H9 (cell line): ENCODE measurements at regions not wholly inside any gene's neighbourhood (a gene's known extent, or its start where the extent isn't known, plus 50 kb on each side); places are given as distances from the start of the nearest gene placed in this dataset.

ENCODE experiments used
- DNase-seq: peaks from one replicate; pipeline ENCODE4 v3.0.0-alpha.2; 2017
- H2AFZ ChIP-seq: one replicate; pipeline ENCODE4 v1.6.1; 2013; ENCODE audit warnings: mild to moderate bottlenecking, low read length, control low read depth, moderate library complexity
- H2AK5ac ChIP-seq: 2 replicates; pipeline ENCODE4 v1.6.1; 2013; ENCODE audit warnings: low read length, control low read depth, mixed read lengths; ENCODE audit not compliant: insufficient read length
- H2BK120ac ChIP-seq: one replicate; pipeline ENCODE4 v1.6.1; 2013; ENCODE audit warnings: low read depth, mild to moderate bottlenecking, low read length, control low read depth, inconsistent platforms; ENCODE audit not compliant: poor library complexity, severe bottlenecking
- H2BK12ac ChIP-seq: 2 replicates; pipeline ENCODE4 v1.6.1; 2013; ENCODE audit warnings: low read length, control low read depth, mixed read lengths, low read depth; ENCODE audit not compliant: insufficient read length
- H2BK15ac ChIP-seq: 2 replicates; pipeline ENCODE4 v1.6.1; 2013; ENCODE audit warnings: low read depth, low read length, control low read depth
- H2BK20ac ChIP-seq: one replicate; pipeline ENCODE4 v1.6.1; 2013; ENCODE audit warnings: low read depth, mild to moderate bottlenecking, low read length, control low read depth, inconsistent platforms; ENCODE audit not compliant: poor library complexity, severe bottlenecking
- H2BK5ac ChIP-seq: 2 replicates; pipeline ENCODE4 v1.6.1; 2013; ENCODE audit warnings: low read length, control low read depth, mixed read lengths; ENCODE audit not compliant: insufficient read length
- H3K14ac ChIP-seq: 2 replicates; pipeline ENCODE4 v1.6.1; 2013; ENCODE audit warnings: low read length, control low read depth; ENCODE audit not compliant: insufficient read depth
- H3K18ac ChIP-seq: 2 replicates; pipeline ENCODE4 v1.6.1; 2013; ENCODE audit warnings: low read depth, mild to moderate bottlenecking, mixed read lengths, low read length, control low read depth; ENCODE audit not compliant: insufficient read length
- H3K23ac ChIP-seq: 2 replicates; pipeline ENCODE4 v1.6.1; 2013; ENCODE audit warnings: low read length, control low read depth, mixed read lengths, low read depth; ENCODE audit not compliant: insufficient read length
- H3K23me2 ChIP-seq: 2 replicates; pipeline ENCODE4 v1.6.1; 2013; ENCODE audit warnings: low read depth, mild to moderate bottlenecking, mixed read lengths, low read length, control low read depth; ENCODE audit not compliant: insufficient read length, poor library complexity, severe bottlenecking
- H3K27ac ChIP-seq: 2 replicates; pipeline ENCODE4 v1.5.1; 2013; ENCODE audit warnings: low read length, control low read depth, mixed read lengths, low read depth; ENCODE audit not compliant: insufficient read length
- H3K27me3 ChIP-seq: 2 replicates; pipeline ENCODE4 v1.6.1; 2013; ENCODE audit warnings: low read length, control low read depth, inconsistent platforms; ENCODE audit not compliant: insufficient read depth
- H3K4ac ChIP-seq: 2 replicates; pipeline ENCODE4 v1.6.1; 2013; ENCODE audit warnings: low read depth, mild to moderate bottlenecking, control low read depth, inconsistent platforms, low read length, moderate library complexity
- H3K4me1 ChIP-seq: 2 replicates; pipeline ENCODE4 v1.6.1; 2013; ENCODE audit warnings: low read length, control low read depth, inconsistent platforms; ENCODE audit not compliant: insufficient read depth
- H3K4me2 ChIP-seq: 2 replicates; pipeline ENCODE4 v1.6.1; 2013; ENCODE audit warnings: low read length, control low read depth, mixed read lengths; ENCODE audit not compliant: insufficient read length, insufficient read depth
- H3K56ac ChIP-seq: 2 replicates; pipeline ENCODE4 v1.6.1; 2013; ENCODE audit warnings: low read depth, mild to moderate bottlenecking, mixed read lengths, low read length, control low read depth; ENCODE audit not compliant: insufficient read length
- H3K79me1 ChIP-seq: 2 replicates; pipeline ENCODE4 v1.6.1; 2013; ENCODE audit warnings: low read depth, mild to moderate bottlenecking, moderate library complexity, low read length, control low read depth, inconsistent platforms; ENCODE audit not compliant: insufficient read depth, poor library complexity, severe bottlenecking
- H3K79me2 ChIP-seq: 2 replicates; pipeline ENCODE4 v1.6.1; 2013; ENCODE audit warnings: low read length, control low read depth, inconsistent platforms; ENCODE audit not compliant: insufficient read depth
- H3K9ac ChIP-seq: 2 replicates; pipeline ENCODE4 v1.6.1; 2013; ENCODE audit warnings: low read length, control low read depth, mixed read lengths; ENCODE audit not compliant: insufficient read length; ENCODE audit errors: extremely low read depth
- H3K9me3 ChIP-seq: one replicate; pipeline ENCODE4 v1.6.1; 2013; ENCODE audit warnings: low read depth, low read length, inconsistent platforms; ENCODE audit not compliant: control insufficient read depth
- H3T11ph ChIP-seq: one replicate; pipeline ENCODE4 v1.6.1; 2013; ENCODE audit warnings: mild to moderate bottlenecking, low read length, control low read depth, inconsistent platforms
- H4K20me1 ChIP-seq: one replicate; pipeline ENCODE4 v1.6.1; 2013; ENCODE audit not compliant: control insufficient read depth, insufficient read length, insufficient read depth
- H4K5ac ChIP-seq: 2 replicates; pipeline ENCODE4 v1.6.1; 2013; ENCODE audit warnings: low read depth, mild to moderate bottlenecking, mixed read lengths, low read length, control low read depth; ENCODE audit not compliant: insufficient read length
- H4K8ac ChIP-seq: replicated peaks from 2 replicates; pipeline ENCODE4 v1.6.1; 2013; ENCODE audit warnings: low read length, control low read depth, mixed read lengths, low read depth; ENCODE audit not compliant: insufficient read length
- H4K91ac ChIP-seq: 2 replicates; pipeline ENCODE4 v1.6.1; 2013; ENCODE audit warnings: low read depth, mild to moderate bottlenecking, moderate library complexity, mixed read lengths, low read length, control low read depth; ENCODE audit not compliant: insufficient read length
- H3K27ac Mint-ChIP-seq, 3 experiments: 2 replicates in 2 of 3; 3 replicates in 1 of 3; pipeline ENCODE4 v1.8.0; 2020 to 2021; ENCODE audit warnings: mixed read lengths in 3 of 3, mild to moderate bottlenecking in 1 of 3, moderate library complexity in 1 of 3
- H3K27me3 Mint-ChIP-seq: 2 replicates; pipeline ENCODE4 v1.8.0; 2021; ENCODE audit warnings: low read depth, mild to moderate bottlenecking, moderate library complexity, mixed read lengths
- H3K36me3 Mint-ChIP-seq, 3 experiments: 2 replicates in 2 of 3; 3 replicates in 1 of 3; pipeline ENCODE4 v1.8.0; 2020 to 2021; ENCODE audit warnings: low read depth in 3 of 3, mixed read lengths in 3 of 3; ENCODE audit not compliant: insufficient read depth in 1 of 3
- H3K4me1 Mint-ChIP-seq, 2 experiments: 2 replicates each; pipeline ENCODE4 v1.8.0; 2020; ENCODE audit warnings: mixed read lengths in 2 of 2
- H3K4me3 Mint-ChIP-seq, 2 experiments: 2 replicates in 1 of 2; 3 replicates in 1 of 2; pipeline ENCODE4 v1.8.0; 2020 to 2021; ENCODE audit warnings: mild to moderate bottlenecking in 2 of 2, mixed read lengths in 2 of 2, moderate library complexity in 1 of 2
- H3K9me3 Mint-ChIP-seq, 2 experiments: 2 replicates in 1 of 2; 3 replicates in 1 of 2; pipeline ENCODE4 v1.8.0; 2020; ENCODE audit warnings: mild to moderate bottlenecking in 2 of 2, mixed read lengths in 2 of 2, moderate library complexity in 1 of 2
- CTCF ChIP-seq: fragments of 200-600 bp; sonication (generic); conservative IDR thresholded peaks from 3 replicates; pipeline ENCODE4 v1.8.0; 2021; ENCODE audit warnings: antibody characterized with exemption, mild to moderate bottlenecking
- WGBS: extraction: QIAGEN DNeasy Blood & Tissue Kit; methylation state at CpG from one replicate; pipeline ENCODE4 v1.1.7; 2013; ENCODE audit warnings: missing lambda C conversion rate, low lambda C conversion rate, mixed read lengths; ENCODE audit not compliant: insufficient read length; ENCODE audit errors: extremely low coverage; 5-methylcytosine and 5-hydroxymethylcytosine counted together

GRCh38 chr1:177838907-177839485 is 130.9 kb downstream of the SEC16B start:
- Histone ChIP-seq H3K27ac (no peak overlapping the region), H2BK5ac (no peak overlapping the region), H3K4ac (no peak overlapping the region), H2AK5ac (no peak overlapping the region), H3K4me2 (no peak overlapping the region), H3K79me2 (no peaks in the 10 kb centered on the region), H3K9me3 (no peaks in the 10 kb centered on the region), H4K91ac (no peak overlapping the region), H3K18ac (no peak overlapping the region), H2BK12ac (no peak overlapping the region), H3T11ph (no peak overlapping the region), H3K4me1 (peaks cover 3% of the 10 kb centered on the region; the same call in 1 of the 2 replicates), H3K23me2 (no peaks in the 10 kb centered on the region), H2AFZ (no peak overlapping the region), H4K5ac (no peak overlapping the region), H4K8ac (no peak overlapping the region), H3K23ac (no peak overlapping the region), H2BK15ac (no peak overlapping the region), H3K79me1 (no peaks in the 10 kb centered on the region), H2BK120ac (no peak overlapping the region), H3K14ac (no peak overlapping the region), H4K20me1 (no peaks in the 10 kb centered on the region), H3K27me3 (no peaks in the 10 kb centered on the region), H3K9ac (no peak overlapping the region), H2BK20ac (no peak overlapping the region), H3K56ac (no peak overlapping the region)
- Mint-ChIP-seq H3K9me3 (0 out of 5 replicates have a peak, but pooled peaks cover 0 to 3% of the 10 kb centered on the region in 2 experiments), H3K4me3 (no peak overlapping the region), H3K27me3 (no peaks in the 10 kb centered on the region; the same call in 1 of the 2 replicates), H3K4me1 (no peaks in the 10 kb centered on the region), H3K27ac (no peak overlapping the region), H3K36me3 (no peaks in the 10 kb centered on the region; a peak in 1 of 7 replicates)
- no peak for TF ChIP-seq CTCF
- no peak for DNase-seq
- WGBS = no CpG with 5 or more reads among the region's 8 CpGs
